Right kidney (tissue), 1 donor: ENCODE measurements at regions not wholly inside any gene's neighbourhood (a gene's known extent, or its start where the extent isn't known, plus 50 kb on each side); places are given as distances from the start of the nearest gene placed in this dataset.

ENCODE experiments used
- DNase-seq: peaks from one replicate; pipeline ENCODE4 v3.0.0-alpha.2; 2016

GRCh38 chr2:21288299-21288698 is 164.5 kb downstream of the TDRD15 start:
- DNase-seq = no peak

DNA sequence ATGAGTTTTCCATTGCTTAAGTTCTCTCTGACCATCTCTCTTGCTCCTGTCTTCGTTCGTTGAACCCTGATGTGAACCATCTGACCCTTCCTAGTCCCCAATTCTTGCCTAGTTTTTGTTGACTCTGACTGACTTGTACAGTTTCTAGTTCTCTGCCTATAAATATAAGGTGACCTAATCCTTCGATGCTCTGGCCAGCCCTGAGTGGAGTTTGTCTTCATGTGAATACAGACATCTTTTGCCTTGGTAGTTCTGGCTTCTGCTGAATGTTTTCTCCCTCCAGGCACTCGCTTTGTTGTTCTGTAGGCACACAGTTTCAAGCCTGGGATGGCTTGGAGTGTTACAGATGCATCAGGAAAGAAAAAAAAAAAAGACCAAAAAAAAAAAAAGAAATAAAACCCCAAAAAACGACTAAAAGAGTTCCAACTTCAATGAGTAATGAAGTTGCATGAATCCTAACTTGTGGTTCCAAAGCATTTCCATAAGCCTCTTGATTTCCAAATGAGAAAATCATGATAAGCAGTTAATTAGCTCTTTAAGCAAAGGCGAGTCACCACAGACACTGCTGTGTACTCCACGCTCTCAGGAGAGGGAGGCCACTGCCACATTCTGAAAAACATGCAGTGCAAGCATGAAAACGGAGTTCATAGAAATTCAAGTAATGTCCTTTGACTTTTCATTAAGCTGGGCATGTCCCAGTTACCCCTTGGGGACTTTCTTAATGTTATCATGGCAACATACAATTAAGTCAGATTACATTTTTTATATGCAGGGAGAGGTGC is 165.2 kb downstream of the TDRD15 start:
- no peak for DNase-seq

DNA sequence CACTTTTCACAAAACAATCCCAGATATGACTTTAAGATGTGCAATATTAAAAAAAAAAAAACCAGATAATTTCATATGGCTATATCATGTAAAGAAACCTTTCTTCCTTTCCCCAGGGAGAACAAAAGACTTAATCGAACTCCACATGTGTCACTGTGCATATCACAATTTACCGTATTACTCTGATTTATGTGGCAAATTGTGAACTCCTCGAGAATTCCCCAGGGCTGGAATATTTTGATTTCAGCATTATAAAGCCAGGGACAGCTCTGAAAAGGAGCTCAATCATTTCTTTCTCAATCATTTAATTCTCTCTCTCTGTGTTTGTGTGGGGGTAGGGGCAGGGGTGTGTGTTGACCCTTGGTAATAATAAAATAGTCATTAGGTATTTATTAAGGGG is 165.8 kb downstream of the TDRD15 start:
- no peak for DNase-seq

- DNase-seq = no peak
These were observed 166.2 kb downstream of the TDRD15 start for GRCh38 chr2:21289989-21290388.

GRCh38 chr2:21291426-21291825 is 167.7 kb downstream of the TDRD15 start:
- DNase-seq = no peak

- DNase-seq = no peak
These were observed 170.7 kb downstream of the TDRD15 start for GRCh38 chr2:21294446-21294845.

DNA sequence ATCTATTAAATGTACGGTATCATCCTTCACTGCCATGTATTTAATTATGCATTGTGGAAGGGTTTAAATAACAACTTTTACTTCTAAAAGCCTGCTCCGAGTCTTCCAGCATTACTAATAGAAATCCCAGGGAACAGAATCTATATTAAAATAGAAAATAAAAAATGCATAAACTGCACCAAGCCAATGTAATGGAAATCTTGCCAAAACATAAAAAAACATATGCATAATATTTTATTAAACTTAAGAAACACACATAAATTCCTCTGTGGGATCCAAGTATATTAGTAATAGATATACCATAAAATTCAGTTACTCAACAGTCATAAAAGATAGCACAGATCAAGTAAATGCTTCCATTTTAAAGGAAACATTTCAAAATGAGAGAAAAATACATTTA is 175.6 kb downstream of the TDRD15 start:
- no peak for DNase-seq

GRCh38 chr2:21301871-21302455 is 178.2 kb downstream of the TDRD15 start:
- DNase-seq = no peak

GRCh38 chr2:21303876-21304275 is 180.1 kb downstream of the TDRD15 start:
- DNase-seq = no peak

DNA sequence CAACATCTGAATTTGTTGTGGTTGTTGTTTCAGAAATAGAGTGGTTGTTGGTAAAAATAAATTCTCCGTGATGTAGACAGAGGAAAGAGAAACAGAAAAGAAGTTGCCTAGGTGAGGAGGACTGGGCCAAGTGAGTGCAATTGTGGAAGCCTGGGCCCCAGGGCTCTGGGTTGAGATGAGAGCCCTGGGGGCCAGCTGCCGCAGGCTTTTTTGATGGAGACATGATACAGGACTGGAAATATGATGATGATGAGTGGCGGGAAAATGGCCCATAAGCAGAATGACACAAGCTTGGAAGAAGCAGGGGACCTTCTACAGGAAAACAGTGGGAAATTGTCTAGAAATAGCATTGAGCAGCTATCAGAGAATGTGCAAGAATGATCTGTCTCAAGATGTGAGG is 181.8 kb downstream of the TDRD15 start:
- no peak for DNase-seq

- DNase-seq = no peak
These were observed 182.5 kb downstream of the TDRD15 start for GRCh38 chr2:21306235-21306634.

DNA sequence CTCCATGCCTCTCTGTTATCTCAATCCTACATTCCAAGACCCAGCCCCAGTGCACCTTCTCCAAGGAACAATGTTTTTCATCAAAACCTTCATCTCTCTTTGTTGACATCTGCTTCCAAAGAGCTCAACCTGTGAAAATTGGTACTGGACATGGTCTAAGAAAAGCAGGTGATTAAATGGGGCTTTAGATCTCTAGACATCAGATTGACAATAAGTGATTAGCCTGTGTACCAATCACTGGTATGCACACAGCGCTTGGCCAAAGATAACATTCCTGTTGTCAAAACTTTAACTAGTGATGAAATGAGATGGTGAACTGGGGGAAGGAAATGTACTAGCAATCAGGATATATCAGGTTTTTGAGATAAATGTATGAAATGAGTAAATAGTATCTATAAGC is 183.3 kb downstream of the TDRD15 start:
- no peak for DNase-seq

DNA sequence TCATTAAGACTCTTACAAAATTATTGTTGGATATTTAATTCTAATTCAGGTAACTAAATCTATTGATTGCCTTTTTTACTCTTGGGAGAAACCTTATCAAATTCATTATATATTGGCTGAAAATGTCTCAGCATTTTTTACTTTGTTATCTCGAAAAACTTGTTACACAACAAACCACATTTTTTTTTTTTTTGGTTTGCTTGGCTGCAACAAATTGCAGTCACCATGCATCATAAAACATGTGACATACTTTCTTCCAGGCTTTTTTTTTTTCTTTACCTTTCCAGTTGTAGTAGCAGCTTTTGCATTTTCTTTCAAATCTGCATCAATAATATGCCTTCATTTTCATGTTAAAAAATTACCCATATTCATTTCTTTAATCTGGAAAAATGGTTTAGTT is 186.7 kb downstream of the TDRD15 start:
- no peak for DNase-seq

- no peak for DNase-seq
These were observed 190.6 kb downstream of the TDRD15 start for GRCh38 chr2:21314322-21314835.

- DNase-seq = peak; percentile 38
These were observed 193.4 kb downstream of the TDRD15 start for GRCh38 chr2:21317131-21317530.

DNA sequence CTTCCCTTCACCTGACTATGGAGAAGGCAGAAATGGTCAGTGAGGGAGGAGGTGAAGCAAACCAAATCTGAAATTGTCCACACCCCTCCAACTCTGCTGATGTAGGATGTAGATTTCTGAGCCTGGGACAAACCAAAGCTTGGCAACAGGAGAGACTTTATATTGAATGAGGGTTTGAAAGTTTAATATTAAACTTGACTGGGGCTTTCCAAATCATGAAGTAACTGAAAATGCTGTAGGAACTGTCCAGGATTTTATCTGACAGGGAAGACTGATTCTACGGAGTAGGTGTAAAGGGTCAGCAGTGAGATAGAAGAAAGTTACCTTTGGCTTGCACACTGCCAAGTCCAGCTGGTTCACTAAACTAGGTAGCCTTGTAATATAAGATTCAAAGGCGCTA is 194.5 kb downstream of the TDRD15 start:
- DNase-seq = no peak

- no peak for DNase-seq
These were observed 202.4 kb downstream of the TDRD15 start for GRCh38 chr2:21326152-21326551.

DNA sequence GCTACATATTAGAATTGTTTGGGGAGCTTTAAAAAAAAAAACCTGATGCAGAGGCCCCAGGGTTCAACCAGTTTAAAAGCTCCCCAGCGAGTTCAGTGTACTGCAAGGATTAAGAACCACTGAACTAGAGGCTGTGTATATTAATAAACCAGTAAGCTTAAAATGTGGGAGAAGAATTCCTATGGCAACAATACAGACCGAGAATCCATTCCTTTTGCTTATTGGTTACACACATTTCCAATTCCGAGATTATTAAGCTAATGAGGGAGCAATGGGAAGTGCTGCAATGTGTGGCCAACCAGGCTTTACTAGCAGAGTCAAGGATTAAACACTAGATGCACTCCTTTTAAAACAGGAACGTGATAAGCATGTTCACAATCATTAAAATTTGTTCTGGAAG is 204.4 kb downstream of the TDRD15 start:
- DNase-seq = no peak

DNA sequence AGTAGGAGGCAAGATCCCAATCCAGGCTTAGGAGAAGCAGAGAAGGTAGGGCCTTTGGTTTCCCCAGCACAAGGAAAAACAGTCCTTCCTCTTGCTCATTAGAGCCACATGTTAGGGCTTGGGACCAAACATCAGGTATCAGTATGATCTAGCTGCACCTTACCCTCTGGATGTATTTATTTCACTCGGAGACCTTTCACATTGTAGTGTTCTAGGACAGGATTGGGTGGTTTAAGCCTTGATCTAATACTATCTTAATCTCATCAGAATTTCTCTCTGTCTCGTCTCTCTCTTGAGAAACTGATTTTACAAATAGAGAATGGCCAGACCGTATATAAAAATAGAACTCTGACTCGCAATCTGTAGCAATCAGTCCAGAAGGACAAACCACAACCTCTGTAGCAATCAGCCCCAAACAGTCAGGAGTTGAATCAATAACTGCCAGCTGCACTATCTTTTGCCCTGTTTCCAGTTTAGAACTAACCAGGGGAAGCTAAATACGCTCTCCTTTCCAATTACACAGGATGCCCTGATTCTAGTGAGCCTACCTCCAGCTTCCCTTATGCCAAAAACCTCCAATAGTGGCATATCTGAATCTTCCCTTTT is 207.1 kb downstream of the TDRD15 start:
- DNase-seq = no peak

GRCh38 chr2:21331625-21332370 is 208.0 kb downstream of the TDRD15 start:
- DNase-seq = no peak

- peak; percentile 18 for DNase-seq
These were observed 209.3 kb downstream of the TDRD15 start for GRCh38 chr2:21332993-21333625.

DNA sequence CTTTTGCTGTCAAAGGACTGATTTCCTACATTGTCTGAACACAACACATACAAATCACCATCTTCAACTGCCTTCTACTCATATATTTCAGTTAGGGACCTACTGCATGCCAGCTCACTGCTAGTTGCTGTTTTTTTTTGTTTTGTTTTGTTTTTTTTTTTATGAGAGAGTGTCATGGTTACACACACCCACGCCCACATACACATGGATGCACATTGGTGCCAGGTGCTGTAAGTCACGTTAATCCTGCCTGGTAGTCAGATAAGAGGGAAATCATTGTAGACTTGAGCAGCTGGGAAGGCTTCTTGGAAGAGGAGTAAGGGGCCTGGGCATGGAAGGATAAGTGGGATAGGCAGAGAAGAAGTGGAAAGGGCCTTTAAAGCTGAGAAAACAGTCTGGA is 209.9 kb downstream of the TDRD15 start:
- DNase-seq = no peak
